Skeletal muscle tissue (tissue), 3 donors: ENCODE measurements at regions not wholly inside any gene's neighbourhood (a gene's known extent, or its start where the extent isn't known, plus 50 kb on each side); places are given as distances from the start of the nearest gene placed in this dataset.

ENCODE experiments used
- H3K27ac ChIP-seq: one replicate; pipeline ENCODE4 v1.7.0; 2013; ENCODE audit warnings: mild to moderate bottlenecking, low read depth, low read length, inconsistent platforms
- H3K27me3 ChIP-seq, 3 donors: one replicate each; pipeline ENCODE4 v1.7.0; 2013; ENCODE audit warnings: low read length in 3 of 3; ENCODE audit not compliant: control insufficient read depth in 3 of 3, insufficient read depth in 3 of 3
- H3K36me3 ChIP-seq, 3 donors: one replicate each; pipeline ENCODE4 v1.7.0; 2013; ENCODE audit warnings: low read length in 3 of 3; ENCODE audit not compliant: control insufficient read depth in 3 of 3, insufficient read depth in 3 of 3
- H3K4me1 ChIP-seq, 3 donors: one replicate each; pipeline ENCODE4 v1.7.0; 2013; ENCODE audit warnings: low read length in 3 of 3, mild to moderate bottlenecking in 3 of 3; ENCODE audit not compliant: control insufficient read depth in 3 of 3, insufficient read depth in 3 of 3
- H3K4me3 ChIP-seq, 3 donors: one replicate each; pipeline ENCODE4 v1.7.0; 2013; ENCODE audit warnings: low read length in 3 of 3
- H3K9ac ChIP-seq, 3 donors: one replicate each; pipeline ENCODE4 v1.7.0; 2013; ENCODE audit warnings: low read length in 3 of 3, mild to moderate bottlenecking in 3 of 3, moderate library complexity in 2 of 3, low read depth in 1 of 3
- H3K9me3 ChIP-seq, 3 donors: one replicate each; pipeline ENCODE4 v1.7.0; 2013; ENCODE audit warnings: low read length in 3 of 3; ENCODE audit not compliant: control insufficient read depth in 3 of 3
- donor health status: Osteomylitis.

DNA sequence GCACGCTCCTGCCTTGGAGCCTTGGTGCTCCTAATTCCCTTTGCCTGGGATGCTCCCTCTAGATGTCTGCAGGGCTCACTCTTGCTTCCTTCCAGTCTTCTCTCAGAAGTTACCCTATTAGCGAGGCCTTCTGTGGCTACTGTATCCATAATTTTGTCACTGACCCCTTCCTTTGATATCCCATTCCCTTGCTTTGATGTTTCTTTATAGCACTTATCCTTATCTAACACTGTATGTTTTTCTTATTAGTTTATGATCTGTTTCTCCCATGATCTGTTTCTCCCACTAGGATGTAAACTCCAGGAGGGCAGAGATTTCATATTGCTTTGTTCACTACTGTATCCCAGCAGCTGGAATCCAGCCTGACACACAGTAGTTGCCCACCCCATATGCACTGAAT is 263.4 kb downstream of the FOXD2 start:
- Histone ChIP-seq H3K9ac (no peak overlapping the region), H3K36me3 (no peaks in the 10 kb centered on the region), H3K9me3 (no peaks in the 10 kb centered on the region), H3K4me3 (no peak overlapping the region), H3K27ac (no peak overlapping the region), H3K4me1 (no peaks in the 10 kb centered on the region), H3K27me3 (peaks cover 0 to 11% (median 2%) of the 10 kb centered on the region in 3 donors)

DNA sequence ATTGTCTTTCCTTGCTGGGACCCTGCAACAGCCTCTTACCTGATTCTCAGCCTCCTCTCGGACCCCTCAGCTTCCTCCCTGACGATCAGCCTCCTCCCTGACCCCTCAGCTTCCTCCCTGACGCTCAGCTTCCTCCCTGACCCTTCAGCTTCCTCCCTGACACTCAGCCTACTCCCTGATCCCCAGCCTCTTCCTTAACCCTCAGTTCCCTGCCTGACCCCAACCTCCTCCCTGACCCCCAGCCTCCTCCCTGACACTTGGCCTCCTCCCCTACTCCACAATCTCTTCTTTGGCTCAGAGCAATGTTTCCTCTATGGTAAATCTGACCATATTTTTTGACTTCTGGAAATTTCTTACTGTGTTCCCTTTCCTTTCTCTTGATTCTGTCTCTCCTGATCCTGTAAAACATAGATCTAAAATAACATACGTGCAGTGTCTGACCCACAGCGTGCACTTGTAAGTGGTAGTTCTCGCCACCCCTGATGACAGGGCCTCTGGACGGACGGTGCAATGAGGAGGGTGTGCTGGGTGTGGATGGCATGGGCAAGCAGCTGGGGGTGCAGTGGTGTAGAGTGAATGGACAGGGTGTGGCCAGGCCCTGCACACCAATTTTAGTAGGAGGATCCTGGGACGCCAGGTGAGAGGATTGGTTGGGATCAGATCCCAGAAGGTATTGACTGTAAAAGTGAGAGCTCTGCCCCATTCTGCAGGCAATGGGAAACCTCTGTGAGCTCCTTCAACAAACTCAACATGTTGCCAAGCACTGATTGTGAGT is 264.1 kb downstream of the FOXD2 start:
- Histone ChIP-seq H3K27me3 (peaks cover 3 to 11% (median 5%) of the 10 kb centered on the region in 3 donors), H3K4me3 (no peak overlapping the region), H3K9me3 (no peaks in the 10 kb centered on the region), H3K9ac (no peak overlapping the region), H3K4me1 (no peaks in the 10 kb centered on the region), H3K36me3 (no peaks in the 10 kb centered on the region), H3K27ac (no peak overlapping the region)

DNA sequence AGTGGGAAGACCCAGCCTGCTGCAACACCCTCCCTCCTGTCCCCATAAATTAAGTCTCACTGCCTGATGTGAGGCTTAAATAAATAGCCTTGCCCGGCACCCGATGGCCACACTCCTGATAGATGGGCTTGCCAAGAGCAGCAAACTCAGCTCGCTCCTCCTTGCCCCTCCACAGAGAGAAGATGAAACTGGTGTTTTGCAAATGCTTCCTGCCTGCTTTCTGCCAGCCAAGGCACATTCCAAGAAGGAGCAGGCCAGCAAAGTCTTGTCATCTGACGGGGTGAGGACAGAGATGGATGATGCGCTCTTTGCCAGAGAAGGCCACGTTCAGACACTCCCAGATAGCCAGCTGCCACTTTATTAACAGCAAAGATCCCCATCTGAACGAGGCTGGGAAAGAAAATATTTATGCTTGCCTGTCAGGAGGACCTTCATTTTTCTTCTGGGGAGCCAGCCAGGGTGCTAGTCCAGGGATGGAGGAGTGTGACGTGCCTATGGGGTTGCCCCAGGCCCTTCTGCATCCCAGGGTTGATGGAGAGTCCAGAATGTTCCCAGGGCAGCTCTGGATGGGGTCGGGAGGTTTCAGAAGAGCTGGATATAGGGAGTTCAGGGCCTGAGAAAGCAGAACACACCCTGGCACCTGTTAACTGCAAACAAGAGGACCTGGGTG is 265.4 kb downstream of the FOXD2 start:
- Histone ChIP-seq H3K4me1 (peaks cover 0 to 2% (median 0%) of the 10 kb centered on the region in 3 donors), H3K36me3 (no peaks in the 10 kb centered on the region), H3K27me3 (peaks cover 15 to 23% (median 17%) of the 10 kb centered on the region in 3 donors), H3K4me3 (no peak overlapping the region), H3K27ac (no peak overlapping the region), H3K9ac (no peak overlapping the region), H3K9me3 (no peaks in the 10 kb centered on the region)

DNA sequence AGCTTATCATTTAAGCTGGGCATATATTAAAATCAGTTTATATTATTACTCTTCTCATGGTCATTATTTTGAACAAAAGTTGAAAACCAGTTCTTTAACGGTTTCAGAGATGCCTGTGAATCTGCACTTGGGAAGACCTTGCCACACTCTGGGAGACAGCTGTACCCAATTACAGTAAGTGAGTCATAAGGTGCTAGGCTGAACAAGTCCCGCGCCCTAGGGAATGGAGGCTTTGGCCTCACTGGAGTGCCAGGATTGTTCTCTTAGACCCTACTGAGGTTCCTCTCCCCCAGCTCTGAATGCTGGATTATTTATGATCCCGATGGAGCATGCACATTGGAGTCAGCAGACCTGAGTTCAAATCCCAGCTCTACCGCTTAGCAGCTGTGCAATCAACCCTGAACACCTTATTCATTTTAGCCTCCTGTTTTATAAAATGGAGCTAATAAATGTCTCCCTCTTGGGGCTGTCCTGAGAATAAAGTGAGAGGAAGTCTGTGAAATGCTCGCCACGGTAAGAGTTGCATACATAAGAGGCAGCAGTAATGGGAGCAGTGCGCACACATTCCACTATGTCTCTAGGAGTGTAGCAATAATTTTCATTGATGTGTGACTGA is 266.2 kb downstream of the FOXD2 start:
- Histone ChIP-seq H3K9ac (no peak overlapping the region), H3K27ac (no peak overlapping the region), H3K4me1 (peaks cover 4 to 8% (median 6%) of the 10 kb centered on the region in 3 donors), H3K4me3 (no peak overlapping the region), H3K9me3 (no peaks in the 10 kb centered on the region), H3K27me3 (peaks cover 23 to 31% (median 25%) of the 10 kb centered on the region in 3 donors), H3K36me3 (no peaks in the 10 kb centered on the region)

DNA sequence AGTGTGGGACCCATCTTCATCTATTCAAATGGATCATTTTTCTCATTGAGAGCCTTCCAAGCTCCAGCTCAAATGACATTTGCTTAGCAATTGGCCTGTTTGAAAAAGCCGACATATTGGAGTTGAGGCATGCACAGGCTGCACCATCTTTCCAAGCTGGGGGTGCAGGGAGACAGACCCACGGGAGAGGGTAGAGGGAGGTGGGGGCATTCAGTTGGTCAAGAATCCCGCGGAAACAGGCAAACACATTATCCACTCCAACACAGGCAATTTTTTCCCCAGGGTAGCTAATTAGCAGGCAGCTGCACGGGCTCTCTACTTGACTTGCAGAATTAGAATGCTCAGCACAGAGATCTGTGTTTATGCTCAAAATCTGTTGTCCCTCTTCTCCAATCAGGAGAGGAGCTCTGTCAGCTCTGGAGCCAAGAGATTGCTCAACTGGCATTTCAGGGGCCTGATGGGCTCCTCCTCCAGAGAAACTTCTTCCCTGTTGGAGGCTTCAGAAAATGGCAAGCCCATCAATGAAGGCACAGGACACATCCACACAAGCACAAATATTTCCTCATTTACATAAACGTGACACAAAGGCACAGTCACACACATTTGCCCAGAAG is 267.8 kb downstream of the FOXD2 start:
- Histone ChIP-seq H3K36me3 (no peaks in the 10 kb centered on the region), H3K27ac (no peak overlapping the region), H3K9ac (no peak overlapping the region), H3K9me3 (no peaks in the 10 kb centered on the region), H3K4me1 (peaks cover 15 to 22% (median 20%) of the 10 kb centered on the region in 3 donors), H3K27me3 (peaks cover 38 to 46% (median 40%) of the 10 kb centered on the region in 3 donors), H3K4me3 (no peak overlapping the region)

DNA sequence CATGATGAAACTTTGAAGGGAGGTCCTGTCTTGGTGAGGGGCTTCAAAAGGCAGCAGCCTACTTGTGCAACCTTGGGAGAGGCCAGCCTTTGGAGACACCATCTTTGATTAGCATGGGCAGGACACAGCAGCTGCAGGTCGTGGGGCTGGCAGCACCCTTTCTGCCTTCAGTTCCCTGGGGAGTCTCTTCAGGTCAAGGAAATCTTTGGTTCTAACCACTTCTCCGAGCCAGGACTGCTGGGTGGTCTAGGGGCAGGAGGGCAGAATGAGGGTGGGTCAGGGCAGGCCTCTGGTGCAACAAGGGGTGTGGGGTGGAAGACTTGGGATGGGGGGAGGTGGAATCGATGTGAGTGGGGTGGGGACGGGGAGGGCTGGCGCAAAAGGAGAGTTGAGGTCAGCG is 269.7 kb downstream of the FOXD2 start:
- Histone ChIP-seq H3K27me3 (peaks cover 56 to 65% (median 59%) of the 10 kb centered on the region in 3 donors), H3K9ac (no peak overlapping the region), H3K4me1 (peaks cover 17 to 23% (median 20%) of the 10 kb centered on the region in 3 donors), H3K9me3 (no peaks in the 10 kb centered on the region), H3K36me3 (no peaks in the 10 kb centered on the region), H3K4me3 (no peak overlapping the region), H3K27ac (no peak overlapping the region)

DNA sequence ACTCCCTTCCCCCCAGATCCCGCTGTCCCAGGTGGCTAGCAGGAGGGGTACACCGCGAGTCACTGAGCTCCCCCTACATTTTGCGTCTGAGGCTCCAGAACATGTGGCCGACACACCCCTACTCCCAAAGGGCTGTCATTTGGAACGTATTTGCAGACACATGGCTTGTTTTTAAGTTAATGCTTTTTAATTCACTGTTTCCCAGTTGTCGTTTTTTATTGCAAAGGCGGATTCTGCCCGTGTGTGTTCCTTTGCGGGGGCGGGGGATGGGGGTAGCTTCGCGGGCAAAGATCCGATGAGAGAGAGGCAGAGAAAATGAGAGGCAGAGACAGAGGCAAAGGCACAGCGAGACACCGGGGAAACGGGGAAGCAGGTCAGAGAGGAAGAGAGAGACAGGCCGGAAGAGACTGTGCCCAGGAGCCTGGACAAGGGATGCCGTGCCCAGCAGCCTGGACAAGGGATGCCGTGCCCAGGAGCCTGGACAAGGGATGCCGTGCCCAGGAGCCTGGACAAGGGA is 270.2 kb downstream of the FOXD2 start:
- no peaks in the 10 kb centered on the region for H3K36me3 ChIP-seq
- H3K4me3 ChIP-seq: no peak overlapping the region
- no peak overlapping the region for H3K27ac ChIP-seq
- peaks cover 61 to 67% (median 64%) of the 10 kb centered on the region in 3 donors for H3K27me3 ChIP-seq
- H3K9me3 ChIP-seq: no peaks in the 10 kb centered on the region
- H3K4me1 ChIP-seq: peaks cover 17 to 23% (median 20%) of the 10 kb centered on the region in 3 donors
- H3K9ac ChIP-seq: no peak overlapping the region

DNA sequence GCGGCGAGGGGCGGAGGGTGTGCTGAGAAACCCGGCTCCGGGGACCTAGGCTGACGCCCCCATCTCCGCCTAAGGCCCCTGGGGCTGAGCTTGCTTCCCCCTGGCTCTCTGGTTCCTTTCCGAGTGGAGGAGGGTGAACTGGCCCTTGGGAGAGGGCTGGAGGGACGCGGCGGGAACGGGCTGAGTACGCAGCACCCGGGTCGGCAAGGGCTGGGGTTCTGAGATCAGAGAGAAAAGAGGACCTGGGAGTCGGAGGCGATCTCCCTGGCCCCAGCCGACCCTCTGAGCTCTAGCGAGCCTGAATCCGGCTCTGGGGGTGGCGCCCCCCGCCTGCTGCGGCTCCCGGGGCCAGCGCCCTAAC is 270.8 kb downstream of the FOXD2 start:
- H3K4me3 ChIP-seq: peak overlapping the region in 1 of 3 donors; percentile 59

DNA sequence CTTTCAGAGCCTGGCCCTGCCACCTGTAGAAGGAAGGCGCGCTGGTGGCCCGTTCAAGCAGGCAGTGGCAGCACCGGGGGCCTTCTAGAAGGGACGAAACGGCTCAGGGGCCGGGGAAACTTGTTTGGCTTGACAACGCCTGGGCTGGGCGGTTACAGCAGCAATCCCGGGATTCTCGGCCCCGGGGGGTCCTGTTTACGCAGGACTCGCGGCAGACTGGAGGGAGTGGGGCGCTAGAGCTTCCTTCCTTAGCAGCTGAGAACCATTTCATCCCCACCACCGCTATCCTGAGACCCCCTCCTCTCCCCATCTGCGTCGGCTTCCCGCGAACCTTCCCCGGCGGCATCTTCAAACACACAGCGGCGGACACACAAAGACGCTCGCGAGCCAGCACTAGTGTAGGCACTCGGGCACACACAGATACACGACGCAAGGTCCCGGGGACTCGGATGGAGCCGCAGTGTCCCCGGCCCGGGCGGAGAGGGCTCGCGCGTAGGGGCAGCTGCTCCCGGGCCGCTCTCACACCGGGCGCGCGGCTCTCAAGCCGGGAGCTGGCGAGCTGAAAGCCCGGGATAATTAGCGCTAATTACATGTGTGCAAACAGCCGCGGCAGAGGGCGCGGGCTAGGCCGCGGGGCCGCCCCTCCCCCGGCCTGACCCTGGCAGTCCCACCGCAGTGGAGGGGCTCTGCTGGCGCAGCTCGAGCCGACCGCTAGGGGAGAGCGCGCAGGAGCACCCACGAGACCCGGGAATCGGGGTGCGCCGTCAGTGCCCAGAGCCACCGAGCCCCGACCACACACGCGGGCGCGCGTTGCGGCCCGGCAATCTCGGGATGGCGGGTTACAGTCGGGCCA is 271.4 kb downstream of the FOXD2 start:
- Histone ChIP-seq H3K9ac (peak overlapping the region in 2 of 3 donors; percentile 2 to 57), H3K4me3 (peak overlapping the region; percentile 30 to 59 (median 58)), H3K36me3 (no peaks in the 10 kb centered on the region), H3K27ac (no peak overlapping the region), H3K4me1 (peaks cover 17 to 23% (median 20%) of the 10 kb centered on the region in 3 donors), H3K27me3 (peaks cover 72 to 76% (median 75%) of the 10 kb centered on the region in 3 donors), H3K9me3 (no peaks in the 10 kb centered on the region)

More for the DNA sequence above, 270.8 kb downstream of the FOXD2 start:
- H3K4me1 ChIP-seq: peaks cover 17 to 23% (median 20%) of the 10 kb centered on the region in 3 donors
- peak overlapping the region in 1 of 3 donors; percentile 2 for H3K9ac ChIP-seq
- peaks cover 67 to 70% (median 70%) of the 10 kb centered on the region in 3 donors for H3K27me3 ChIP-seq
- no peaks in the 10 kb centered on the region for H3K9me3 ChIP-seq
- H3K27ac ChIP-seq: no peak overlapping the region
- H3K36me3 ChIP-seq: no peaks in the 10 kb centered on the region
